ENCODE measurements at regions not wholly inside any gene's neighbourhood (a gene's known extent, or its start where the extent isn't known, plus 50 kb on each side); places are given as distances from the start of the nearest gene placed in this dataset.

DNA sequence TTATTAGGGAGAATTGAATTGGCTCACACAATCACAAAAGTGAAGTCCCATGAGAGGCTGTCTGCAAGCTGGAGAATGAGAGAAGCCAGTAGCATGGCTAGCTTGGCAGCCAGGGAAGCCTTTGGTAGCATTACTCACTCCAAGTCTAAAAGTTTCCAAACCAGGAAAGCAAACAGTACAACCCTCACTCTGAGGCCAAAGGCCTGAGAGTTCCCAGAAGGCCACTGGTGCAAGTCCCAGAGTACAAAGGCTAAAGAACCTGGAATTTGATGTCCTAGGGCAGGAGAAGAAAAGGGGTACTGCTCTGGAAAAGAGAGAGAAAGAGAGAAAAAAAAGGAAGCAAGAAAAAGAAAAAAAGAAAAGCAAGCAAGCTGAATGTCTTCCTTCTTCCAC, 318.2 kb downstream of the RND3 start:
- DNase-seq (no peak), ATAC-seq (replicated peaks) (no peak)
- H3K4me3 Mint-ChIP-seq = no peak overlapping the region
- peaks cover 2 to 5% of the 10 kb centered on the region in 2 donors for H3K9me3 Mint-ChIP-seq
- H3K27me3 Mint-ChIP-seq = no peaks in the 10 kb centered on the region
- no peaks in the 10 kb centered on the region for H3K4me1 Mint-ChIP-seq
- H3K36me3 Mint-ChIP-seq = no peaks in the 10 kb centered on the region
- H3K27ac Mint-ChIP-seq = no peak overlapping the region

DNA sequence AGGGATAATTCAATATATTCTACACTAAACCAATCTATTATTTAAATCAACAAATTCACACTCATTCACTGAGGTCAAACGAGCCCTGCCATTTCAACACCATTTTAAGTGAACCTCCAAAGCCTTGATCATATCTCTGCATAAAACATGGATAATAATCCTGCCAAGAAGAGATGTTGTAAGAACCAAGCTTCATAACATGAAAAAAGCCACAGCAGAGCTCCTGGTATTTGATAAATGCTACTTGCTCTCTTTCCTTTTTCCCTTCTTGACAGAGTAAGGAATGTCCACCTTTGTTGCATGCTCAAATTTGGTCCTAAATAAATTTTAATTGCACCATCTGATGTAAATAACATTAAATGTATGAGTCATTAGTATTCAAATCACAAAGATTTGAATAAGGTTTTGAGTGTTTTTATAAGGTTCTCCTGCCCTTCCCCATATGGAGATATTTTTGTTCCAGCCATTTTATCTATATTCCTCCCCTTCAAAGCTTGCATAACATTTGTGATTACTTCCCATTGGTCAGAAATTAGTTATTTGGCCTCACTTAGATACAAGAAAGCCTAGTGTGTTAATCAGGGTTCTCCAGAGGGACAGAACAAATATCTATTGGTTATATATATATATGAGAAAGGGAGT, 318.8 kb downstream of the RND3 start:
- H3K9me3 Mint-ChIP-seq = peaks cover 2 to 5% of the 10 kb centered on the region in 2 donors
- no peak overlapping the region for H3K27ac Mint-ChIP-seq
- no peaks in the 10 kb centered on the region for H3K36me3 Mint-ChIP-seq
- no peaks in the 10 kb centered on the region for H3K4me1 Mint-ChIP-seq
- no peak for ATAC-seq (replicated peaks)
- H3K4me3 Mint-ChIP-seq = no peak overlapping the region
- DNase-seq = no peak
- no peaks in the 10 kb centered on the region for H3K27me3 Mint-ChIP-seq

DNA sequence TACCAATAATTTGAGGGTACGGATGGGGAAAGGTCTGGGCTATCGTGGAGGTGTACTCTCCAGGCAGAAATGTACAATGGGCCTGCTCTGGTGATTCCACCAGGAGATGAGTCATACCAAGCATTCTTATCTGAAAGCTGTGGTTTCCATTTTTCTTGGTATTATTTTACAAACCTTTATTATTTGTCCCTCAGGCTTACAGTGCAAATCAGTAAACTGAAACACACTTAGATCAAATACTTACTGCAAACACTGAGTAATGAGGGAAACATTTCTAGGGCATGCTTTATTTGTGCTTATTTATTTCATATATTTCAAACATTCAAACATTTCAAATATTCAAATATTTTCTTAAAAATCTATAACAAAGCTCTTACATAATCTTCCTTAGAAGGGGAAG, 319.8 kb downstream of the RND3 start:
- H3K27ac Mint-ChIP-seq = no peak overlapping the region
- H3K4me3 Mint-ChIP-seq = no peak overlapping the region
- DNase-seq (no peak), ATAC-seq (replicated peaks) (peak; percentile 48 to 53)
- no peaks in the 10 kb centered on the region for H3K36me3 Mint-ChIP-seq
- peaks cover 2 to 5% of the 10 kb centered on the region in 2 donors for H3K9me3 Mint-ChIP-seq
- no peaks in the 10 kb centered on the region for H3K4me1 Mint-ChIP-seq
- no peaks in the 10 kb centered on the region for H3K27me3 Mint-ChIP-seq

DNA sequence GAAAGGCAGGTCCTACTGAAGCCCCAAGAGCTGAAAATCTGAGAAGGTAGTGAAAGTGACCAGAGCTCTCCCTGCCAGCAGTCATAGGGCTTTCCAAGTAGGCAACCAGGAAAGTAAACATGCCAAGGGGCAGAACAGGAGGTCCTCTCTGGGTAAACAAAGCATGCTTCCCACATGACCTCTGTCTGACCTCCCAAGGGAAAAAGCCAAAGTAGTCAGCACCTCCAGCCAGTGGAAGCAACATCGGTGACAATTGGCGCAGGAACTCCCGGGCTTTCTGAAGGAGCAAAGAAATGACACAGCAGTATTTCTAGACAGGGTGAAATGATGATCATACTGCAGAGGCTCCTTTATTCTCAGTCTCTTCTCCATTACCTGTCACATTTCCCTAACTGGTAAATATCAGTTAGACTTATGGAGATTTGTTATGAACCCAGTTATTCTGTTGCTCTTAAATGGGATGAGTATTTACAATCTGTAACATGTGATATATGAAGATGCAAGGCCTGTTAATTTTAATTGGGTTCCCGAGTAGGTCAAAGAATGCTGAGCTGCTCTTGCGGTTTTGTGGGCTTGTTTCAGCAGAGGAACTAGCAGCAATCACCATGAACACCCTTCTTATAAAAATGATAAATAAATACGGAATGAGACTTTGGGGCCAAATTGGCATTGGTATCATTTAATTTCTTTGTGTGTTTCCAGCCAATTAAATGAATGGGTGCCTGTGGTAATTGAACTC, 321.0 kb downstream of the RND3 start:
- Mint-ChIP-seq H3K27me3 (no peaks in the 10 kb centered on the region), H3K36me3 (no peaks in the 10 kb centered on the region), H3K9me3 (peaks cover 2 to 5% of the 10 kb centered on the region in 2 donors), H3K4me3 (no peak overlapping the region), H3K4me1 (no peaks in the 10 kb centered on the region), H3K27ac (no peak overlapping the region)
- ATAC-seq (replicated peaks) (no peak), DNase-seq (no peak)

DNA sequence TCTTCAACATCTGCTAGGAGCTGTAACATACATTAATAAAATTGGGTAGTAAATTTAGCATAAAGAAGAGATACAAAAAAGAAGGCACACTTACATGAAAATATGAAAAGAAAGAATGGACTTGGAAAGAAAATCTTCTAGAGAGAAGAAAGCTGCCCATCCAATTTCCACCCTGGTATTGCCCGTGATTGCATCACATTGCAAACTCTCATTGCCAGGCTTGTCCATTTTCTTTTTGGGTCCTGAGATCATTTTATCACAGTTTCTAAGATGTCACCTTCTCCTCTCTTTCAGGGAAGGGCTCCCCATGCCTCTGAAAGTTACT, 321.5 kb downstream of the RND3 start:
- no peak overlapping the region for H3K4me3 Mint-ChIP-seq
- H3K36me3 Mint-ChIP-seq = no peaks in the 10 kb centered on the region
- H3K27ac Mint-ChIP-seq = no peak overlapping the region
- no peaks in the 10 kb centered on the region for H3K4me1 Mint-ChIP-seq
- no peaks in the 10 kb centered on the region for H3K27me3 Mint-ChIP-seq
- H3K9me3 Mint-ChIP-seq = peaks cover 2 to 5% of the 10 kb centered on the region in 2 donors
- DNase-seq (no peak), ATAC-seq (replicated peaks) (no peak)

DNA sequence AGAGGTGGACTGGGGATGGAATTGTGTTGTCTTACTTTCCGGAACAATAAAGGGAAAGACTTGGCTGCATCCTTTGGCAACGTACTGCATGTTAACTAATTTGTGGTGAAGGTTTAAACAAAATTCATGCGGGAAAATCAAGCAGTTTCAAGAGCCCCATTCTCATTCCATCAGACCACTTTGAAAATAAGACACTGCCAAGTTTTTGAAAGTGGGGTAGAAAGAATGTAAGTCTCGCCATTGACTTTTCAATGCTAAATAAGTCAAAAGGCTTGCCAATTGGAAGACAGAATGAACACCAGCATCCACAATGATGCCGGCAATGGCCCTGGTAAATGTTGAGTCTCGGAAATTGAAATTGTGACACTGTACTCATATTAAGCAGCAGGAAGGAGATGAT, 322.0 kb downstream of the RND3 start:
- Mint-ChIP-seq H3K27ac (no peak overlapping the region), H3K36me3 (no peaks in the 10 kb centered on the region), H3K4me3 (no peak overlapping the region), H3K27me3 (no peaks in the 10 kb centered on the region), H3K9me3 (peaks cover 2 to 5% of the 10 kb centered on the region in 2 donors), H3K4me1 (no peaks in the 10 kb centered on the region)
- DNase-seq (no peak), ATAC-seq (replicated peaks) (no peak)

DNA sequence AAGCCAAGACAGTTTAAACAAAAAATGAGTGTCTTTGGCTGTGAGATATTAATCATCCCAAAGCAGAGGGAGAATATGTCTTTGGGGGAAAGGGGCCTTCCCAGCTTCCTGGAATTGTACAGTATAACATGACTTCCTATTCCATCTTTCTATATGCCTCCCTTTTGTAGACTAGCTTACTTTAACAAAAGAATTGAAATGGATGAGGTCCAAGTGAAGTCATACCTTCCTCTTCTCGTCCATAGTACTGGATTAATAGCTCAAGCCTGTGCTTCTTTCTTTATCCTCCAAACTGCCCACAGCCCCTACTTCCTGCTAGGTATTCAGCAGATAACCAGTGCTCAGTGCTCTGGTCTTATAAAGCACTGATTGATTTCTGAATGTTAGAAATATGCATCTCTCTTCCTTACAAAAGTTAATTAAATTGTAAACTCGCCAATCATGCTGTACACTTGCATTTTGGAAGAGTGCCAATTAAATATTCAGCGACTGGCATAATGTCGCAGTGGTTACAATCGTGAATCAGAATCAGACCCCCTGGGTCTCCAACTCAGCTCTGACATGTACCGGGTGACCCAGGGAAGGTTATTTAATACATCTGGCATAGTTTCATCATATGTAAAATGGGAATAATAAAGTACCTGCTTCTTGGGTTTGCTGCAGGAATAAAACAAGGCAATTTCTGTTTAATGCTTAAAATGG, 325.1 kb downstream of the RND3 start:
- no peak overlapping the region for H3K4me3 Mint-ChIP-seq
- peaks cover 0 to 2% of the 10 kb centered on the region in 2 donors for H3K9me3 Mint-ChIP-seq
- no peaks in the 10 kb centered on the region for H3K4me1 Mint-ChIP-seq
- ATAC-seq (replicated peaks) (no peak), DNase-seq (no peak)
- H3K27ac Mint-ChIP-seq = no peak overlapping the region
- H3K36me3 Mint-ChIP-seq = no peaks in the 10 kb centered on the region
- H3K27me3 Mint-ChIP-seq = no peaks in the 10 kb centered on the region

DNA sequence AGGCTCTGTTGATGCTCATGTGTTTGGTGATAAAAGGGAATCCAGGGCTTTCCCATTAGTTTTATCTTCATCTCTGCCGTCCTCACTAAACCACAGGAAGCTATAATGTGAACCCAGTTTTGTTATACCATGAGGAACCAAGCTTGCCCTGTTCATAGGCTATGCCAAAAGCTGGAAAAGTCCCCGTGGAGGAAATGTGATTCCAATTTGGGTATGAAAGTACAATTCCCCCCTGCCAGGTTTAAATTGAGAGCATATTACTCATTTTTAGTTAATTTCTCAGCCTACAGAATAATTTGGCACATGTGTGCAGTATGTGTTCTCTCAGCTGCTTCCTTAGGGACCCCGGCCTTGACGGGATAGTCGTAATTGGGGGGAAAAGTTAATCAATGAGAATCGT, 327.4 kb downstream of the RND3 start:
- Mint-ChIP-seq H3K36me3 (no peaks in the 10 kb centered on the region), H3K27ac (no peak overlapping the region), H3K4me1 (no peaks in the 10 kb centered on the region), H3K9me3 (peaks cover 0 to 2% of the 10 kb centered on the region in 2 donors), H3K4me3 (no peak overlapping the region), H3K27me3 (no peaks in the 10 kb centered on the region)
- no peak for ATAC-seq (replicated peaks)
- no peak for DNase-seq

DNA sequence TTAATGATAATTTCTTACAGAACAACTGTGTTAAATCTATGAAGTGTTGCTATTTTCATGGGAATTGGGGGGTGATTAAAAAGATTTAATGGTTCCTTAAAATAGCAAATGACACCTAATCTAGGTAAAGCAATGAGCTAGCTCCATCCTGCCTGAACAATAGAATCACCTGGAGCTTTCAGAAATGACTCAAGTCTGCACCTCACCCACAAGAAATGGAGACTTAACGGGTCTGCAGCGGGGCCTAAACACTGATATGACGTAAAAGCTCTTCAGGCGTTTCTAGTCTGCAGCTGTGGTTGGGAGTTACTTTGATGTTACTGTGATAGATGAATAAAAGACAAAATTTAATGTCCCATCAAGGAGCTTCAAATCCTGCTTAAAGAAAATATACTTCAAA, 328.2 kb downstream of the RND3 start:
- H3K4me3 Mint-ChIP-seq = no peak overlapping the region

DNA sequence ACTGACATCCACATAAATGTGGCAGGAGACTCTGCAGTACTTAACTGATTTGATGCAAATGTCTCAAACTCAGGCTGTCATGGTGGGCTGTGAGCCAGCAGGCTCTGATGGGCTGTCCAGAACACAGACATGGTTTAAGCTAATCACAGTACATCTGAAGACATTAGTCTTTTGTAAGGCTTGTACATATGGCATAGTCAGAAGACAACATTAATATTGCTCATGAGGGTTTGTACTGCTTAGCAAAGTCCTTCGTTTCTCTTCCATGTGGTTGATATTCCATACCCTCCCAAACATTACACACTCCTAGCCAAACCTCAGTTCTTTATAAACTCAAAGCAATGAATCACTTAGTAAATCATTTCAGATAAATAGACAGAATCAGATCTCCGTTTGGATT, 330.6 kb downstream of the RND3 start:
- ATAC-seq (replicated peaks) (no peak), DNase-seq (no peak)
- H3K4me3 Mint-ChIP-seq = no peak overlapping the region
- H3K36me3 Mint-ChIP-seq = no peaks in the 10 kb centered on the region
- H3K9me3 Mint-ChIP-seq = peaks cover 0 to 3% of the 10 kb centered on the region in 2 donors
- no peaks in the 10 kb centered on the region for H3K27me3 Mint-ChIP-seq
- H3K27ac Mint-ChIP-seq = no peak overlapping the region
- H3K4me1 Mint-ChIP-seq = no peaks in the 10 kb centered on the region

More for the DNA sequence above, 328.2 kb downstream of the RND3 start:
- no peaks in the 10 kb centered on the region for H3K4me1 Mint-ChIP-seq
- H3K36me3 Mint-ChIP-seq = no peaks in the 10 kb centered on the region
- H3K27me3 Mint-ChIP-seq = no peaks in the 10 kb centered on the region
- ATAC-seq (replicated peaks) (no peak), DNase-seq (no peak)
- no peak overlapping the region for H3K27ac Mint-ChIP-seq
- peaks cover 0 to 3% of the 10 kb centered on the region in 2 donors for H3K9me3 Mint-ChIP-seq

DNA sequence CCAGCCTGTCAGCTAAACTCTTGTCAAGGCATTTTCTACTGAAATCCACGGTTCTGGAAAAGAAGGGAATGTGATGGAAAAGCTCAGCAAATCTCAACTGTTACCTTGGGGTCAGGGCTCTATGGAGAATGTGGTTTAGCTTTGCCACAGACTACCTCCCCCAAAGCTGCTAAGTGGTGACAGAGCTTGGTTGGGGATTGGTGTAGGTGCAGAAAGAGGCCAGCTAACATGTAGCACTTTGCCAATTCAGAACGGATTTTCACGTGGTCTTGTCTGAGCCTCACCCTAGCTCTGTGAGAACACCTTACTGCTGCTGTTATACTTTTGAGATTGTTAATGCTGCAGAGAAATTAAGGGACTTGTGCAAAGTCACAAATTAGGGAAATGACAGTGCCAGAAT, 331.1 kb downstream of the RND3 start:
- H3K9me3 Mint-ChIP-seq = peaks cover 0 to 3% of the 10 kb centered on the region in 2 donors

DNA sequence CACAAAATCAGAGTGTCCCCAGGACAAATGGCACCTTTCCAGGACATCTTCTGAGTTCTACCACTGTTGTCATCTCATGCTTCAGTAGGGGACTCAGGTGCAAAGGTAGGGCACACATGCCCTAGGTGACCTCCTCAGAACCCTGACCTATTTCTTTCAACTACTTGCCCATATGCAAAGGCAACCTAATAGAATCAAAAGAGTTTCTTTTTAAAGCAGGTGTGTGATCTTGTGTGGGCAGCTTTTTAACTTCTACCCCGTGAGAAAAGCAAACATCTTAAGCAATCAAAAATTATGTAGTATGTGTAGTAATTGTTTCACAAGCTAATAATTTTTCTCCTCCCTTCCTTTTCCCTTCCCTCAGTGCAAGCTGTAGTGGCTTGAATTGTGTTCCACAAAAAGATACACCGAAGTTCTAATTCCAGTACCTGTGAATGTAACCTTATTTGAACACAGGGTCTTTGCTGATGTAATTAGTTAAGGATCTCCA, 333.1 kb downstream of the RND3 start:
- H3K27me3 Mint-ChIP-seq = no peaks in the 10 kb centered on the region
- no peaks in the 10 kb centered on the region for H3K4me1 Mint-ChIP-seq
- H3K36me3 Mint-ChIP-seq = no peaks in the 10 kb centered on the region
- no peak for ATAC-seq (replicated peaks)
- no peak overlapping the region for H3K4me3 Mint-ChIP-seq
- peaks cover 0 to 1% of the 10 kb centered on the region in 2 donors for H3K9me3 Mint-ChIP-seq
- H3K27ac Mint-ChIP-seq = no peak overlapping the region
- no peak for DNase-seq

More for the DNA sequence above, 331.1 kb downstream of the RND3 start:
- ATAC-seq (replicated peaks) (no peak), DNase-seq (no peak)
- Mint-ChIP-seq H3K27me3 (no peaks in the 10 kb centered on the region), H3K36me3 (no peaks in the 10 kb centered on the region), H3K4me3 (no peak overlapping the region), H3K4me1 (no peaks in the 10 kb centered on the region), H3K27ac (no peak overlapping the region)

DNA sequence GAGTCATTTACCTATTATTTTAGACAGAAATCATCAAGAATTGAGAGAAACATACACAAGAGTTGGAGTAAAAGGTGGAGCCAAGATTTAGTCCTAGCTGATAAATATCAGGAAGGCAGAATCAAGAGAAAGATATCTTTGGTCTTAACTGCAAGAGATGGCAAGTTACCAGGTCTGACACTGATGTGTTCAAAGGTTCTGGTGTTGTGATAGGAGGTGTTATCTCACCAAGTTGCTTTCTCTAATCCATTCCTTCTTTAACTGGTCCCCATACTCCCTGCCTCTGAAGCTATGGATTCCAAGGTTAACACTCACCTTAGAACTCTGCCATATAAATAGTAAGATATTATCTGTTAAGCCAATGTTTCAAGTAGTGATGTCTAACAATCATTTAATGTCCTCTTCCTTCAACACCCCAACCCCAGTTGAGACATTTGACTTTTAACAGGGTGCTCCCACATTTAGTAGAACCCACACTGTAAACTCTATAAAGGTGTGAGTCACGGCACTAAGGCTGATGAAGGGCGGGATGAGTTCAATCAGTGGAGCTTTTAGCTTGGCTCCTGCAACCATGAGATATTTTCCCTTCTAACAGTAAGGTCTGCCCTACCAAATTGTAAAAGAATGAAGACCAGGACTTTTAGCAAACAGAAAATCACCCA, 333.7 kb downstream of the RND3 start:
- no peak for ATAC-seq (replicated peaks)
- Mint-ChIP-seq H3K27me3 (no peaks in the 10 kb centered on the region), H3K9me3 (peaks cover 0 to 1% of the 10 kb centered on the region in 2 donors)

DNA sequence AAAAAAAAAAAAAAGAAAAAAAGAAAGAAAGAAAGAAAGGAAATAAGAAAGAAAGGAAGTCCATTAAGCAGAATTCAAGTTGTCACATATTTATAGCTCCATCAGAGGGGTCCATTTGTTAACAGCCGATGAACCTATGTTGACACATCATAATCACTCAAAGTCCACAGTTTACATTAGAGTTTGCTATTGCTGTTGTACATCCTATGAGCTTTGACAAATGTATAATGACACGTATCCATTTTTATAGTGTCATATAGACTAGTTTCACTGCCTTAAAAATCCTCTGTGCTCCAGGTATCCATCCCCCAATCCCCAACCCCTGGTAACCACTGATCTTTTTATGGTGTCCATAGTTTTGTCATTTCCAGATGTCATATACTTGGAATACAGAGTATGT, 335.2 kb downstream of the RND3 start:
- peaks cover under 1 to 1% of the 10 kb centered on the region in 2 donors for H3K9me3 Mint-ChIP-seq
- ATAC-seq (replicated peaks) = no peak
- no peaks in the 10 kb centered on the region for H3K36me3 Mint-ChIP-seq
- DNase-seq = no peak
- H3K4me1 Mint-ChIP-seq = no peaks in the 10 kb centered on the region
- H3K27ac Mint-ChIP-seq = no peak overlapping the region
- H3K4me3 Mint-ChIP-seq = no peak overlapping the region
- no peaks in the 10 kb centered on the region for H3K27me3 Mint-ChIP-seq

More for the DNA sequence above, 333.7 kb downstream of the RND3 start:
- Mint-ChIP-seq H3K4me1 (no peaks in the 10 kb centered on the region), H3K36me3 (no peaks in the 10 kb centered on the region), H3K4me3 (no peak overlapping the region), H3K27ac (no peak overlapping the region)
- no peak for DNase-seq

Measured in stimulated activated naive B cell treated with anti-CD40 and anti-IgM and Interleukin-4, amounts not matched to agents 10 μg/mL and 1 μg/mL and 100 μg/mL, for 72 hours (primary cell).